ENCODE measurements at regions not wholly inside any gene's neighbourhood (a gene's known extent, or its start where the extent isn't known, plus 50 kb on each side); places are given as distances from the start of the nearest gene placed in this dataset.

- TF ChIP-seq CTCF (IDR thresholded peaks at IDR 0.05; ENCODE audit: low read depth, low read length) (no peak), MAX (IDR thresholded peaks at IDR 0.05; ENCODE audit: low read depth, low read length) (no peak), POLR2A (IDR thresholded peaks at IDR 0.05; ENCODE audit: extremely low read depth, insufficient read length) (no peak)
Measured at GRCh38 chr6:167509853-167510220, 185.0 kb downstream of the TTLL2 start.

Data from NB4 (cell line).